Renal pelvis (tissue), 1 donor: ENCODE measurements at regions not wholly inside any gene's neighbourhood (a gene's known extent, or its start where the extent isn't known, plus 50 kb on each side); places are given as distances from the start of the nearest gene placed in this dataset.
"Not testable (repeated sequence)": the region's sequence is repeated elsewhere in the genome, so short reads cannot be mapped to it uniquely, and the experiment has no call there.

Experiments
- DNase-seq: peaks from one replicate; pipeline ENCODE4 v3.0.0-alpha.2; 2013

GRCh38 chr9:129457325-129457779 lies 163.5 kb downstream of the C9orf50 start:
- no peak for DNase-seq

GRCh38 chr9:129456549-129457324 lies 164.2 kb downstream of the C9orf50 start:
- DNase-seq: no peak

- no peak for DNase-seq
These were observed 165.5 kb downstream of the C9orf50 start for GRCh38 chr9:129455151-129455995.

GRCh38 chr9:129454467-129455067 lies 166.3 kb downstream of the C9orf50 start:
- DNase-seq: no peak

- DNase-seq: no peak
These were observed 167.2 kb downstream of the C9orf50 start for GRCh38 chr9:129453734-129454133.

GRCh38 chr9:129451669-129452068 lies 169.2 kb downstream of the C9orf50 start:
- DNase-seq: no peak

GRCh38 chr9:129451089-129451656 lies 169.7 kb downstream of the C9orf50 start:
- DNase-seq: no peak

- no peak for DNase-seq
These were observed 171.8 kb downstream of the C9orf50 start for GRCh38 chr9:129449066-129449465.

GRCh38 chr9:129446828-129447550 lies 173.9 kb downstream of the C9orf50 start:
- no peak for DNase-seq

GRCh38 chr9:129445794-129446306 lies 175.1 kb downstream of the C9orf50 start:
- DNase-seq: no peak

GRCh38 chr9:129443515-129444164 lies 177.3 kb downstream of the C9orf50 start:
- not testable (repeated sequence) for DNase-seq

GRCh38 chr9:129442803-129443511 lies 177.9 kb downstream of the C9orf50 start:
- DNase-seq: no peak

GRCh38 chr9:129441852-129442251 lies 179.0 kb downstream of the C9orf50 start:
- DNase-seq: no peak

- no peak for DNase-seq
These were observed 180.3 kb downstream of the C9orf50 start for GRCh38 chr9:129440435-129441186.

- no peak for DNase-seq
These were observed 181.7 kb downstream of the C9orf50 start for GRCh38 chr9:129439242-129439641.

- no peak for DNase-seq
These were observed 183.1 kb downstream of the C9orf50 start for GRCh38 chr9:129437626-129438323.

GRCh38 chr9:129436751-129437625 lies 183.9 kb downstream of the C9orf50 start:
- DNase-seq: peak; percentile 92
